HFFc6 (cell line): ENCODE measurements at regions not wholly inside any gene's neighbourhood (a gene's known extent, or its start where the extent isn't known, plus 50 kb on each side); places are given as distances from the start of the nearest gene placed in this dataset.

Source experiments
- DNase-seq: peaks from one replicate; pipeline ENCODE4 v3.0.0-alpha.2; 2018
- H3K27ac Mint-ChIP-seq: 2 replicates; pipeline ENCODE4 v1.8.0; 2020; ENCODE audit warnings: mild to moderate bottlenecking, mixed read lengths
- H3K27me3 Mint-ChIP-seq: 2 replicates; pipeline ENCODE4 v1.8.0; 2021; ENCODE audit warnings: mild to moderate bottlenecking, moderate library complexity, mixed read lengths; ENCODE audit not compliant: insufficient read depth
- H3K36me3 Mint-ChIP-seq: 2 replicates; pipeline ENCODE4 v1.8.0; 2021; ENCODE audit warnings: low read depth, mixed read lengths
- H3K4me1 Mint-ChIP-seq: 2 replicates; pipeline ENCODE4 v1.8.0; 2020; ENCODE audit warnings: low read depth, mixed read lengths
- H3K4me3 Mint-ChIP-seq: 2 replicates; pipeline ENCODE4 v1.8.0; 2020; ENCODE audit warnings: mild to moderate bottlenecking, moderate library complexity, mixed read lengths
- H3K9me3 Mint-ChIP-seq: 2 replicates; pipeline ENCODE4 v1.8.0; 2020; ENCODE audit warnings: mild to moderate bottlenecking, mixed read lengths
- CTCF ChIP-seq: fragments of 200-600 bp; sonication (generic); IDR thresholded peaks from 2 replicates; pipeline ENCODE4 v1.5.0; 2021; ENCODE audit warnings: antibody characterized with exemption, mild to moderate bottlenecking

GRCh38 chr13:73259061-73260017 lies 200.5 kb downstream of the KLF5 start:
- H3K36me3 Mint-ChIP-seq, result no peaks in the 10 kb centered on the region
- TF ChIP-seq CTCF, result no peak
- peak overlapping the region; percentile 35 for H3K27ac Mint-ChIP-seq
- peaks cover 37% of the 10 kb centered on the region for H3K4me1 Mint-ChIP-seq
- H3K9me3 Mint-ChIP-seq, result no peaks in the 10 kb centered on the region
- peak overlapping the region; percentile 40 for H3K4me3 Mint-ChIP-seq
- DNase-seq, result no peak
- H3K27me3 Mint-ChIP-seq, result no peaks in the 10 kb centered on the region

GRCh38 chr13:73258406-73258805 lies 199.6 kb downstream of the KLF5 start:
- Mint-ChIP-seq H3K27me3 (no peaks in the 10 kb centered on the region), H3K36me3 (no peaks in the 10 kb centered on the region), H3K27ac (no peak overlapping the region), H3K4me1 (peaks cover 43% of the 10 kb centered on the region), H3K4me3 (peak overlapping the region; percentile 40; the same call in 1 of the 2 replicates), H3K9me3 (no peaks in the 10 kb centered on the region)
- no peak for TF ChIP-seq CTCF
- DNase-seq, result no peak

- H3K36me3 Mint-ChIP-seq, result no peaks in the 10 kb centered on the region
- H3K27me3 Mint-ChIP-seq, result no peaks in the 10 kb centered on the region
- DNase-seq, result no peak
- peak overlapping the region; percentile 20 for H3K27ac Mint-ChIP-seq
- TF ChIP-seq CTCF, result no peak
- no peaks in the 10 kb centered on the region for H3K9me3 Mint-ChIP-seq
- H3K4me3 Mint-ChIP-seq, result peak overlapping the region; percentile 36; the same call in 1 of the 2 replicates
- peaks cover 57% of the 10 kb centered on the region for H3K4me1 Mint-ChIP-seq
Measured at GRCh38 chr13:73254827-73255226, 196.0 kb downstream of the KLF5 start.

- TF ChIP-seq CTCF, result no peak
- Mint-ChIP-seq H3K4me1 (peaks cover 49% of the 10 kb centered on the region), H3K36me3 (no peaks in the 10 kb centered on the region), H3K27ac (no peak overlapping the region), H3K27me3 (no peaks in the 10 kb centered on the region), H3K4me3 (no peak overlapping the region), H3K9me3 (no peaks in the 10 kb centered on the region)
- no peak for DNase-seq
Measured at GRCh38 chr13:73251626-73252265, 192.9 kb downstream of the KLF5 start.

- no peak for TF ChIP-seq CTCF
- Mint-ChIP-seq H3K4me3 (no peak overlapping the region), H3K27me3 (no peaks in the 10 kb centered on the region), H3K9me3 (no peaks in the 10 kb centered on the region), H3K36me3 (no peaks in the 10 kb centered on the region), H3K27ac (no peak overlapping the region), H3K4me1 (peaks cover 42% of the 10 kb centered on the region)
- no peak for DNase-seq
Measured at GRCh38 chr13:73250061-73250460, 191.3 kb downstream of the KLF5 start.
